ENCODE measurements at regions not wholly inside any gene's neighbourhood (a gene's known extent, or its start where the extent isn't known, plus 50 kb on each side); places are given as distances from the start of the nearest gene placed in this dataset.

DNA sequence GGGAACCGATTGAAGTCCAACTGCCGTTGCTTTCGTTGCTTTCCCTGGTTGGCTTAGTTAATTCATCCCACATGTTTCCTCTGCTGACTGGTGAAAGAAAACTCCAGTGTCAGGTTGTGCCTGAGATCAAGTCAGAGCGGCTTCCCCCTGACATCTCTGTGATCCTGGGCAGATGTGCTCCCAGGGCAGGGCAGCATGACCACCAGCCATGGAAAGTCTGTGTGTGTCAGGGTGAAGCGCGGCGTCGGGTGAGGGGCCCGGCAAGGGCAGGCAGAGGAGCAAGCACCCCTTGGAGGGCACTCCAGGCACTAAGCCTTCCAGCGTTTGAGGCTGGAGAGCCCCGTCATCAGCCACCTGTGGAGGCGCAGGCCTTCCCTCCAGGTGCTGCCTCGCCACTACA is 54.5 kb upstream of the IGF1 start:
- TF ChIP-seq, protein P1, sequence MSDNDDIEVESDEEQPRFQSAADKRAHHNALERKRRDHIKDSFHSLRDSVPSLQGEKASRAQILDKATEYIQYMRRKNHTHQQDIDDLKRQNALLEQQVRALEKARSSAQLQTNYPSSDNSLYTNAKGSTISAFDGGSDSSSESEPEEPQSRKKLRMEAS (IDR thresholded peaks at IDR 0.05; ENCODE audit: low read depth, low read length), result no peak
- no peak for TF ChIP-seq MYC (IDR thresholded peaks at IDR 0.05; ENCODE audit: low read depth, low read length)
- TF ChIP-seq, protein P2, sequence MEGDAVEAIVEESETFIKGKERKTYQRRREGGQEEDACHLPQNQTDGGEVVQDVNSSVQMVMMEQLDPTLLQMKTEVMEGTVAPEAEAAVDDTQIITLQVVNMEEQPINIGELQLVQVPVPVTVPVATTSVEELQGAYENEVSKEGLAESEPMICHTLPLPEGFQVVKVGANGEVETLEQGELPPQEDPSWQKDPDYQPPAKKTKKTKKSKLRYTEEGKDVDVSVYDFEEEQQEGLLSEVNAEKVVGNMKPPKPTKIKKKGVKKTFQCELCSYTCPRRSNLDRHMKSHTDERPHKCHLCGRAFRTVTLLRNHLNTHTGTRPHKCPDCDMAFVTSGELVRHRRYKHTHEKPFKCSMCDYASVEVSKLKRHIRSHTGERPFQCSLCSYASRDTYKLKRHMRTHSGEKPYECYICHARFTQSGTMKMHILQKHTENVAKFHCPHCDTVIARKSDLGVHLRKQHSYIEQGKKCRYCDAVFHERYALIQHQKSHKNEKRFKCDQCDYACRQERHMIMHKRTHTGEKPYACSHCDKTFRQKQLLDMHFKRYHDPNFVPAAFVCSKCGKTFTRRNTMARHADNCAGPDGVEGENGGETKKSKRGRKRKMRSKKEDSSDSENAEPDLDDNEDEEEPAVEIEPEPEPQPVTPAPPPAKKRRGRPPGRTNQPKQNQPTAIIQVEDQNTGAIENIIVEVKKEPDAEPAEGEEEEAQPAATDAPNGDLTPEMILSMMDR (IDR thresholded peaks at IDR 0.05; ENCODE audit: low read depth, low read length), result no peak
- H3K4me3 ChIP-seq (ENCODE audit: low read depth, low read length), result no peak overlapping the region
- no peak for DNase-seq (ENCODE audit: low read depth)

DNA sequence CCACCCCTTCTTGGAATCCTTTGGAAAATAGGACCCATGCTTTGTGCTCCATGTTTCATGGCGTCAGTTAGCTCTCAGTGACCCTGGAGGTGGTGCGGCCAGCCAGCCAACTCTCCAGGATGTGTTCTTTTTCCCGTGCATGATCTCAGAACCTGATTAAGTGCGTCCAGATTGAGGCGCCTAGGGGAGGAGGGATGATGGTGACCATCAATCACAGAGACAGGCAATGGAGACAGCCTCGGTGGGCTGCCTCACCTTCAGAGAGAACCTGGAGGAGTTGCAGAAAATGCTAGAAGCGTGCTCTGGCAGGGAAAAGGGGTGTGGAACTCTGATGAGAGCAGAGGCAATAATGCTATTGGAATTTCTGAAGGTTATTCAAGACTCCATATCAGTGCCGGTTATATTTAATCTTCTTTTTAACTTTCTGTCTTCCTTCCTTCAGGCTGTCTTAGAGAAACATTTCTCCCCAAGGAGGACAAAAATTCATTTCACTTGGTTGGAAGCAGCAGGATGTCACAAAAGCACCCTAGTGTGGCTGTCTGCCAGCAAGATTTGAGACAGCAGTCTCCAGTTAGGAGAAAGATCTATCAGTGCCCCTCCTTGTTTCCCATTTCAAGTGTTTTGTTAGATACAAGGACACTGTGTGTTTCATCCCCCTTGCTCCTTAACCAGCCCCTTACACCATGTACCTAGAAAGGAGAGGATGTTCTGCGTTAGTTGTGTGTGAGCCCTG is 53.3 kb upstream of the IGF1 start:
- DNase-seq (ENCODE audit: low read depth), result no peak
- no peak overlapping the region for H3K4me3 ChIP-seq (ENCODE audit: low read depth, low read length)
- TF ChIP-seq MYC (IDR thresholded peaks at IDR 0.05; ENCODE audit: low read depth, low read length), result no peak
- TF ChIP-seq, protein P1 (IDR thresholded peaks at IDR 0.05; ENCODE audit: low read depth, low read length), result no peak
- TF ChIP-seq POLR2A (IDR thresholded peaks at IDR 0.05; ENCODE audit: extremely low read depth, insufficient read length), result no peak
- TF ChIP-seq, protein P2 (IDR thresholded peaks at IDR 0.05; ENCODE audit: low read depth, low read length), result no peak

All from NB4 (cell line).